ENCODE measurements at regions not wholly inside any gene's neighbourhood (a gene's known extent, or its start where the extent isn't known, plus 50 kb on each side); places are given as distances from the start of the nearest gene placed in this dataset.

GRCh38 chr11:109326781-109327180 is 95.2 kb upstream of the C11orf87 start:
- TF ChIP-seq SP1 (IDR thresholded peaks at IDR 0.05) (no peak), CTBP1 (IDR thresholded peaks at IDR 0.05; ENCODE audit: borderline replicate concordance) (no peak), FOXM1 (IDR thresholded peaks at IDR 0.05; ENCODE audit: borderline replicate concordance) (no peak), ZNF384 (IDR thresholded peaks at IDR 0.05) (no peak), SUZ12 (IDR thresholded peaks at IDR 0.05) (no peak), LEF1 (IDR thresholded peaks at IDR 0.05; ENCODE audit: borderline replicate concordance) (no peak), HDGF (IDR thresholded peaks at IDR 0.05; ENCODE audit: borderline replicate concordance) (no peak)
